Heart left ventricle (tissue), 16 donors: ENCODE measurements at regions not wholly inside any gene's neighbourhood (a gene's known extent, or its start where the extent isn't known, plus 50 kb on each side); places are given as distances from the start of the nearest gene placed in this dataset.

Source experiments
- ATAC-seq, 4 donors: fragments of 200-7000 bp; cut with Tn5 transposase; one replicate each; pipeline ENCODE4 v1.9.1; 2020 to 2022; ENCODE audit warnings: moderate library complexity in 4 of 4, mild to moderate bottlenecking in 3 of 4, moderate number of reproducible peaks in 1 of 4
- DNase-seq, 5 donors: peaks; one replicate each; pipeline ENCODE4 v3.0.0-alpha.2; 2020
- H3K27ac ChIP-seq, 12 donors: fragments of 200-600 bp; sonication (generic) in 4 of 12; one replicate each; pipeline versions ENCODE4 v1.5.0 to v1.8.0; 2016 to 2022; ENCODE audit warnings: mild to moderate bottlenecking in 2 of 12
- H3K27me3 ChIP-seq, 9 donors: fragments of 200-600 bp; sonication (generic) in 2 of 9; one replicate each; pipeline versions ENCODE4 v1.5.1 to v1.8.0; 2016 to 2022; ENCODE audit warnings: mild to moderate bottlenecking in 3 of 9
- H3K36me3 ChIP-seq, 9 donors: fragments of 200-600 bp; sonication (generic) in 2 of 9; one replicate each; pipeline versions ENCODE4 v1.5.0 to v1.8.0; 2018 to 2022; ENCODE audit warnings: mild to moderate bottlenecking in 2 of 9
- H3K4me1 ChIP-seq, 12 donors: fragments of 200-600 bp; sonication (generic) in 4 of 12; one replicate each; pipeline versions ENCODE4 v1.5.0 to v1.8.0; 2016 to 2022; ENCODE audit warnings: mild to moderate bottlenecking in 3 of 12
- H3K4me3 ChIP-seq, 12 donors: fragments of 200-600 bp; sonication (generic) in 4 of 12; one replicate each; pipeline versions ENCODE4 v1.5.0 to v1.8.0; 2017 to 2022; ENCODE audit warnings: mild to moderate bottlenecking in 9 of 12, moderate library complexity in 4 of 12
- H3K9me3 ChIP-seq, 12 donors: fragments of 200-600 bp; sonication (generic) in 4 of 12; one replicate each; pipeline versions ENCODE4 v1.5.0 to v1.8.0; 2016 to 2022; ENCODE audit warnings: mild to moderate bottlenecking in 1 of 12
- CTCF ChIP-seq, 12 donors: fragments of 200-600 bp; sonication (generic) in 4 of 12; IDR thresholded peaks; one replicate each; pipeline versions ENCODE4 v1.5.0 to v1.8.0; 2018 to 2022; ENCODE audit warnings: antibody characterized with exemption in 12 of 12, mild to moderate bottlenecking in 5 of 12
- POLR2A ChIP-seq, 2 donors: fragments of 450-650 bp; IDR thresholded peaks; one replicate each; pipeline ENCODE4 v1.6.1; 2017; ENCODE audit warnings: antibody characterized with exemption in 2 of 2, mild to moderate bottlenecking in 2 of 2, moderate library complexity in 2 of 2
- WGBS, 4 donors: extraction: QIAGEN DNeasy Blood & Tissue Kit in 2 of 4; methylation state at CpG; one replicate each; pipeline versions ENCODE4 v1.1.5 to v1.1.7; 2013 to 2018; 5-methylcytosine and 5-hydroxymethylcytosine counted together
- intact Hi-C, 10 donors: fragments of 100-400 bp; cut with DNase I; formaldehyde crosslinking; loops; one replicate each; pipeline versions ENCODE4 v1.11.1 to v1.14.2; 2022
- donor health status: ischemic (EF 13 %, LVEDD 7.1; RV severe dilation, severe dysfunction).
- donor health status: healthy with polysubstance abuse.
- donor health status: DM: no; HTN: yes; CAD: no.
- donor health status: DM: no; HTN: no; CAD: no.
- donor health status: ischemic (EF 25% LVEDD 6.9; RV normal size, moderate dysfunction).
- donor health status: ischemic (EF 25% LVEDD 5.7; RV mildly dilated, moderate dysfunction).
- donor health status: healthy.
- donor health status: DM: yes; HTN: yes; CAD: no.
- donor health status: ischemic (EF 35%, LVEDD 5.7; RV mildly dilated, moderate dysfunction).
- donor health status: nonischemic (EF 11% LVEDD 7.7; RV severe dilation, severe dysfunction).
- donor health status: DM: yes; HTN: yes; CAD: no.
- donor health status: PGD.
- donor health status: ischemic (EF 29% LVEDD 5.4; RV normal size, mild dysfunction).
- donor health status: nonischemic (EF 23%, LVEDD 6.1; RV moderate dilation, normal function).

- WGBS, 4 donors, result 42 to 51% (median 49%) methylated on average over 4 of the region's 4 CpGs
- H3K27me3 ChIP-seq, result peaks cover 0 to 21% (median 4%) of the 10 kb centered on the region in 9 donors
- TF ChIP-seq POLR2A (IDR thresholded peaks at IDR 0.05), result no peak
- no peak for TF ChIP-seq CTCF (IDR thresholded peaks at IDR 0.05)
- H3K4me3 ChIP-seq, result no peak overlapping the region
- DNase-seq (no peak), ATAC-seq (no peak)
- H3K9me3 ChIP-seq, result no peaks in the 10 kb centered on the region
- no peak overlapping the region for H3K27ac ChIP-seq
- no peaks in the 10 kb centered on the region for H3K36me3 ChIP-seq
- intact Hi-C loops, result no loop called here
- no peaks in the 10 kb centered on the region for H3K4me1 ChIP-seq
These were observed 134.7 kb upstream of the CRY1 start for GRCh38 chr12:107228076-107228475.

- H3K36me3 ChIP-seq, result no peaks in the 10 kb centered on the region
- intact Hi-C loops, result no loop called here
- no peak overlapping the region for H3K27ac ChIP-seq
- H3K27me3 ChIP-seq, result peaks cover 0 to 16% (median 0%) of the 10 kb centered on the region in 9 donors
- TF ChIP-seq CTCF (IDR thresholded peaks at IDR 0.05), result no peak
- TF ChIP-seq POLR2A (IDR thresholded peaks at IDR 0.05), result no peak
- no peaks in the 10 kb centered on the region for H3K9me3 ChIP-seq
- no peaks in the 10 kb centered on the region for H3K4me1 ChIP-seq
- no peak for DNase-seq
- ATAC-seq, result no peak
- no peak overlapping the region for H3K4me3 ChIP-seq
- 75 to 83% (median 81%) methylated on average over 5 of the region's 5 CpGs for WGBS, 4 donors
These were observed 136.5 kb upstream of the CRY1 start for GRCh38 chr12:107229827-107230226.

GRCh38 chr12:107231303-107231702, 138.0 kb upstream of the CRY1 start:
- Histone ChIP-seq H3K9me3 (no peaks in the 10 kb centered on the region), H3K27me3 (peaks cover 0 to 26% (median 0%) of the 10 kb centered on the region in 9 donors), H3K4me1 (no peaks in the 10 kb centered on the region), H3K36me3 (no peaks in the 10 kb centered on the region), H3K27ac (no peak overlapping the region), H3K4me3 (no peak overlapping the region)
- DNase-seq (no peak), ATAC-seq (no peak)
- intact Hi-C loops, result no loop called here
- WGBS, 4 donors, result 90 to 93% (median 90%) methylated on average over 10 to 11 of the region's 11 CpGs
- TF ChIP-seq POLR2A (IDR thresholded peaks at IDR 0.05) (no peak), CTCF (IDR thresholded peaks at IDR 0.05) (no peak)

- no peak for ATAC-seq
- intact Hi-C loops, result no loop called here
These were observed 140.2 kb upstream of the CRY1 start for GRCh38 chr12:107233551-107233950.

More at GRCh38 chr12:107233551-107233950, 140.2 kb upstream of the CRY1 start:
- WGBS, 4 donors, result 83 to 91% (median 88%) methylated on average over 3 of the region's 3 CpGs
- H3K4me1 ChIP-seq, result no peaks in the 10 kb centered on the region
- no peak overlapping the region for H3K4me3 ChIP-seq
- no peaks in the 10 kb centered on the region for H3K36me3 ChIP-seq
- no peak overlapping the region for H3K27ac ChIP-seq
- no peak for TF ChIP-seq POLR2A (IDR thresholded peaks at IDR 0.05)
- TF ChIP-seq CTCF (IDR thresholded peaks at IDR 0.05), result no peak
- no peaks in the 10 kb centered on the region for H3K9me3 ChIP-seq
- H3K27me3 ChIP-seq, result peaks cover 0 to 44% (median 3%) of the 10 kb centered on the region in 9 donors
- DNase-seq, result no peak
